AG04449 (cell line): ENCODE measurements at regions not wholly inside any gene's neighbourhood (a gene's known extent, or its start where the extent isn't known, plus 50 kb on each side); places are given as distances from the start of the nearest gene placed in this dataset.

Source experiments
- CTCF ChIA-PET: fragments of 350-600 bp; formaldehyde crosslinking; extraction: SDS; loops from one replicate; lab custom pipeline; 2021; ENCODE audit warnings: antibody characterized with exemption; lab: Yijun Ruan, JAX
- POLR2A ChIA-PET: fragments of 400-600, 350-600 bp; formaldehyde crosslinking; extraction: SDS; loops from one replicate; lab custom pipeline; 2020; ENCODE audit warnings: antibody characterized with exemption, inconsistent platforms; lab: Yijun Ruan, JAX
- DNase-seq: peaks from one replicate; pipeline ENCODE4 v3.0.0-alpha.2; 2010; ENCODE audit warnings: low read depth, low spot score
- H3K4me3 ChIP-seq: 2 replicates; pipeline ENCODE4 v1.5.1; 2011; ENCODE audit warnings: low read depth, mild to moderate bottlenecking, control low read depth, low read length
- TF ChIP-seq, protein P1 (sequence below): IDR thresholded peaks from one replicate; pipeline ENCODE4 v1.5.1; 2011; ENCODE audit warnings: mild to moderate bottlenecking, moderate library complexity, low read length, control low read depth, inconsistent platforms; ENCODE audit not compliant: insufficient read depth; ENCODE audit errors: missing control alignments

DNA sequence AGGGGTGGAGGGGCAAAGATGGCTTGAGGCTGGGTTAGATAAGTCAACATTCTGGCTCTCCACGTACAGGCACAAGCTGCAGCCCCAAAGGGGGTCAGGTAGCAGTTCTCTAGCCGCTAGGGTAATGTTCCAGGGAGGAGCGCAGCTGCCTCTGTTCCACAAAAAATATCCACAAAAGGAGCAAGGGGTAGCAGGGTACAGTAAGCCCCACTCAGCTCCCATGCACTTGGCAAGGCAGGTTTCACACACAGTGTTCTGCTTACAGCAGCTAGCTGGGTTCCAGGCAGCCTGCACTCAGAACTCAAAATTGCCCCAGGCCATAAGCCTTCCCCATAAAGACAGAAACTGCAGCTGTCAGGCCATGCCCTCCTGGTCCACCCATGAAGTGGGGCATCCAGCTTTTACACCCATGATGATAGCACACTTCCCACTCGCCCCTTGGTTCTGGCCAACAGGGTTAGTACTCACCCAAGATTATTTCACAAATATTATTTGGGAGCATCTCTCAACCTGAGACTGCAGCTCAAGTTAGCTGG lies 130.0 kb downstream of the CYSLTR2 start:
- TF ChIP-seq, protein P1, sequence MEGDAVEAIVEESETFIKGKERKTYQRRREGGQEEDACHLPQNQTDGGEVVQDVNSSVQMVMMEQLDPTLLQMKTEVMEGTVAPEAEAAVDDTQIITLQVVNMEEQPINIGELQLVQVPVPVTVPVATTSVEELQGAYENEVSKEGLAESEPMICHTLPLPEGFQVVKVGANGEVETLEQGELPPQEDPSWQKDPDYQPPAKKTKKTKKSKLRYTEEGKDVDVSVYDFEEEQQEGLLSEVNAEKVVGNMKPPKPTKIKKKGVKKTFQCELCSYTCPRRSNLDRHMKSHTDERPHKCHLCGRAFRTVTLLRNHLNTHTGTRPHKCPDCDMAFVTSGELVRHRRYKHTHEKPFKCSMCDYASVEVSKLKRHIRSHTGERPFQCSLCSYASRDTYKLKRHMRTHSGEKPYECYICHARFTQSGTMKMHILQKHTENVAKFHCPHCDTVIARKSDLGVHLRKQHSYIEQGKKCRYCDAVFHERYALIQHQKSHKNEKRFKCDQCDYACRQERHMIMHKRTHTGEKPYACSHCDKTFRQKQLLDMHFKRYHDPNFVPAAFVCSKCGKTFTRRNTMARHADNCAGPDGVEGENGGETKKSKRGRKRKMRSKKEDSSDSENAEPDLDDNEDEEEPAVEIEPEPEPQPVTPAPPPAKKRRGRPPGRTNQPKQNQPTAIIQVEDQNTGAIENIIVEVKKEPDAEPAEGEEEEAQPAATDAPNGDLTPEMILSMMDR, result no peak
- ChIA-PET POLR2A (interaction anchor here (1.0 kb wide), 1 partner anchor 35 kb away, joined by 3 read pairs; no protein-coding TSS in a partner anchor), CTCF (interaction anchor here (0.6 to 1.7 kb wide), 3 partner anchors 14 to 177 kb away, joined by 3 to 6 read pairs (median 3); no protein-coding TSS in a partner anchor)
- no peak overlapping the region for H3K4me3 ChIP-seq
- DNase-seq, result no peak

DNA sequence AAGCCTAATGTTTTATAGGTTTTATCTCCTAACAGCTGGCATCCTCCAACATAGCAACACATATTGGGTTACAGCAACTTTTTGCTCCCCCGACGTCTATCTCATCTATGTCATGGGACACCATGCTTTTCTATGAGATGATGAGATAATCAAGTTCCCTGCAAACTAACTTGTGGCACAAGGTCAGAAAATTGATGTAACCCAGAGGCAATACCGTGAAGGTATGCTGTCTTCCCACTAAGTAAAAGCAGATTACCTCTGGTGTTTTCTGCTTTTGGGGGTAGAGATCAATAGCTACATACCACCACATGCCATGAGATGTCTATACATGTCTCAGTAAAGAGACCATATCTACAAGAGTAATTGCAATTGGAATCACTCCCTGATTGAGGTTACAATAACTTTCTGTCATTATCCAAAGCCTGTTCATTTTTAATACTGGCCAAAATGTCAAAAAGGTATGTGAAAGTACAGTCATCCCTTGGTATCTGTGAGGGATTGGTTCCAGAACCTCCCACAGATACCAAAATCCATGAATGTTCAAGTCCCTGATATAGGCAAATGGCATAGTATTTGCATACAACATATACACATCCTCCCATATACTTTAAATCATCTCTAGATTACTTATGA lies 131.3 kb downstream of the CYSLTR2 start:
- DNase-seq, result no peak
- no peak overlapping the region for H3K4me3 ChIP-seq
- CTCF ChIA-PET, result no interaction called here
- POLR2A ChIA-PET, result no interaction called here
- TF ChIP-seq, protein P1, result no peak

DNA sequence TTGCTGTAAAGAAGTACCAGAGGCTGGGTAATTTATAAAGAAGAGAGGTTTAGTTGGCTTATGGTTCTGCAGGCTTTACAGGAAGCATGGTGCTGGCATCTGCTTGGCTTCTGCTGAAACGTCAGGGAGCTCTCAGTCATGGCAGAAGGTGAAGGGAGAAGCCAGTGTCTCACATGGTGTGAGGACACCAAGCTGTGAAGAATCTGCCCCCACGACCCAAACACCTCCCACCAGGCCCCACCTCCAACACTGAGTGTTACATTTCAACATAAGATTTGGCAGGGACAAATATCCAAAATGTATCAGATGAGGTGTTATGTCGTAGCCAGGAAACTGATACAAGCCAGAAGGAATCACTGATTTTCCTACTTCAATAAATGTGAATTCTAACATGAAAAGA lies 136.5 kb downstream of the CYSLTR2 start:
- TF ChIP-seq, protein P1, result no peak
- POLR2A ChIA-PET, result no interaction called here
- no peak for DNase-seq
- CTCF ChIA-PET, result interaction anchor here (0.6 to 1.1 kb wide), 2 partner anchors 27 to 412 kb away, joined by 3 to 4 read pairs; no protein-coding TSS in a partner anchor
- H3K4me3 ChIP-seq, result no peak overlapping the region

DNA sequence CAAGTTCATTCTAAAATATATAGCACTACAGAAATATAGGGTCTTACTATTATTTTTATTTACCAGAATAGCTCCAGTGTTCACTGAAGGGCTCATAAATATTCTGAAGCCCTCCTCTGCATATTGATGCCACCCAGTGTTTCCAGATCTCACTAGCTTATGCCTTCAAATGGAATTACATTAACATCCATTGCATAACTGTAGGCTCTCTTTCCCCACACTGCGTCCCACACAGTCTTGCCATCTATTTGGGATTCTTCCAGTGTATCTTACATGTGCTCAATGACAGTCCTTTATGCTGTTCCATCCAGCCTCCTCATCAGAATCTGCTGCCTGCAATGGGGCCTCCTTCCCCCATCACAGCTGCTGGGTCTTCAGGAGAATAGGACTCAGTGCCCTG lies 137.2 kb downstream of the CYSLTR2 start:
- ChIA-PET POLR2A (no interaction called here), CTCF (no interaction called here)
- DNase-seq, result no peak
- H3K4me3 ChIP-seq, result no peak overlapping the region
- TF ChIP-seq, protein P1, result no peak

DNA sequence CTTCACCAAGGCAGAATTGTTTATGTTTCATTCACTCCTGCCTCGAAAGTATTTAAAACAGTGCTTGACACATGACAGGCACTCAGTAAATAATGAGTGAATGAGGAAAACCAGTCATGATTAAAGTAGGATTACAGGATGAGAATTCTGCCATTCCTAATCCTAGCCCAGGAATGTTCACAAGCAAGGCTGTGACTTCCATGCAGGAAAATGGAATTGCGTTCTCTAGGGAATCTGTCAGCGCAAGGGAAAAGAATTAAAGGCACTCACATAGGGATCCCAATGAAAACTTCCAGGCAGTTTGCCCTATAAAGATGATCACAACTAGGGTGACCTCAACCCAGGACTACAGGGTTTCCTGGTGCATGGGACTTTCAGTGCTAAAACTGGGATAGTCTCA lies 143.4 kb downstream of the CYSLTR2 start:
- no peak overlapping the region for H3K4me3 ChIP-seq
- POLR2A ChIA-PET, result no interaction called here
- TF ChIP-seq, protein P1, result no peak
- no peak for DNase-seq
- CTCF ChIA-PET, result no interaction called here

DNA sequence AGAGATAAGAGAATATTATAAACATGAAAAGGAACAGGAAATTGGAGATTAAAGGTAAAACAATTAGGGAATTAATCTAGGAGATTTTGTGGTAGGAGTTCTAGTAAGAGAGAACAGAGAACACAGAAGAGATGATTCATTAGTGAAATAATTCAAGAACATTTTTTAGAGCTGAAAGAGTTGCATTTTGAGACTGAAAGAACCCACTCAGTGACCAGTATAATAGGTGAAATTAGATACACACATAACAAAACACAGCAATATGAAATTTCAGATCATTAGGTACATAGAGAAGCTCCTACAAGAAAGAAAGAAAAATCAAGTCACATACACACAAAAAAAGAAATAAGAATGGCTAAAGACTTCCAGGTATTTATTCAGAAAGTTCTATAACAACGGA lies 144.0 kb downstream of the CYSLTR2 start:
- TF ChIP-seq, protein P1, result no peak
- no peak overlapping the region for H3K4me3 ChIP-seq
- CTCF ChIA-PET, result no interaction called here
- no peak for DNase-seq
- POLR2A ChIA-PET, result no interaction called here
